HFFc6 (cell line): ENCODE measurements at regions not wholly inside any gene's neighbourhood (a gene's known extent, or its start where the extent isn't known, plus 50 kb on each side); places are given as distances from the start of the nearest gene placed in this dataset.
A peak's percentile ranks its signal among the peaks of the same experiment; 100 is the strongest.
"Not testable (repeated sequence)": the region's sequence is repeated elsewhere in the genome, so short reads cannot be mapped to it uniquely, and the experiment has no call there.

Experiments used
- DNase-seq: peaks from one replicate; pipeline ENCODE4 v3.0.0-alpha.2; 2018
- H3K27ac Mint-ChIP-seq: 2 replicates; pipeline ENCODE4 v1.8.0; 2020; ENCODE audit warnings: mild to moderate bottlenecking, mixed read lengths
- H3K27me3 Mint-ChIP-seq: 2 replicates; pipeline ENCODE4 v1.8.0; 2021; ENCODE audit warnings: mild to moderate bottlenecking, moderate library complexity, mixed read lengths; ENCODE audit not compliant: insufficient read depth
- H3K36me3 Mint-ChIP-seq: 2 replicates; pipeline ENCODE4 v1.8.0; 2021; ENCODE audit warnings: low read depth, mixed read lengths
- H3K4me1 Mint-ChIP-seq: 2 replicates; pipeline ENCODE4 v1.8.0; 2020; ENCODE audit warnings: low read depth, mixed read lengths
- H3K4me3 Mint-ChIP-seq: 2 replicates; pipeline ENCODE4 v1.8.0; 2020; ENCODE audit warnings: mild to moderate bottlenecking, moderate library complexity, mixed read lengths
- H3K9me3 Mint-ChIP-seq: 2 replicates; pipeline ENCODE4 v1.8.0; 2020; ENCODE audit warnings: mild to moderate bottlenecking, mixed read lengths
- CTCF ChIP-seq: fragments of 200-600 bp; sonication (generic); IDR thresholded peaks from 2 replicates; pipeline ENCODE4 v1.5.0; 2021; ENCODE audit warnings: antibody characterized with exemption, mild to moderate bottlenecking

- H3K36me3 Mint-ChIP-seq, DNase-seq, H3K9me3 Mint-ChIP-seq, H3K4me3 Mint-ChIP-seq, H3K4me1 Mint-ChIP-seq, H3K27ac Mint-ChIP-seq: not testable (repeated sequence)
- H3K27me3 Mint-ChIP-seq = peaks cover 13% of the 10 kb centered on the region
Observed at GRCh38 chr4:3623809-3624329, 91.6 kb upstream of the LRPAP1 start.

DNA sequence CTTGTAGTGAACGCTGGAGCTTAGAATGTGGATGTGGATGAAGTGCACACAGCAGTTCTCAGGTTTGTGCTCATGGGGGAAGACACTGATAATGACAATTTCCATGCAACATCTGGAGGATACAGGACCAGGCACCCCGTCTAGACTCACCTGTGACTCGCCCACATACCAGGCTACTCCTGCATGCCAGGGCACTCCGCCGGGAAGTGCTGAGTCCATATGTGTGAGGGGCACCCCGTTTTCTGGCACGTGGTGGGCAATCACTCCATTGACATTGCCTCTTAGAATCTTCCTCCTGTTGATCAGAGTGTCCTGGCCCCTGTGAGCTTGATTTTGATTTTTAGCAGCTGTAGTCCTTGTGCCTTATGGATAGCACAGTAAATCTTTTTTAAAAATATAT is 90.9 kb upstream of the LRPAP1 start:
- Mint-ChIP-seq H3K9me3 (no peaks in the 10 kb centered on the region), H3K4me3 (no peak overlapping the region), H3K27me3 (peaks cover 16% of the 10 kb centered on the region), H3K36me3 (no peaks in the 10 kb centered on the region), H3K27ac (no peak overlapping the region), H3K4me1 (no peaks in the 10 kb centered on the region; the same call in 1 of the 2 replicates)
- no peak for DNase-seq
- no peak for TF ChIP-seq CTCF

GRCh38 chr4:3620365-3620764 is 88.1 kb upstream of the LRPAP1 start:
- not testable (repeated sequence) for H3K36me3 Mint-ChIP-seq, H3K9me3 Mint-ChIP-seq, H3K27ac Mint-ChIP-seq, DNase-seq, H3K4me1 Mint-ChIP-seq
- Mint-ChIP-seq H3K4me3 (peak overlapping the region; percentile 69), H3K27me3 (peaks cover 15% of the 10 kb centered on the region)

GRCh38 chr4:3619698-3620097 is 87.5 kb upstream of the LRPAP1 start:
- Mint-ChIP-seq H3K27me3 (peaks cover 21% of the 10 kb centered on the region), H3K4me3 (peak overlapping the region; percentile 69)
- H3K27ac Mint-ChIP-seq, H3K36me3 Mint-ChIP-seq, H3K9me3 Mint-ChIP-seq, DNase-seq, H3K4me1 Mint-ChIP-seq: not testable (repeated sequence)

GRCh38 chr4:3618341-3618740 is 86.1 kb upstream of the LRPAP1 start:
- Mint-ChIP-seq H3K27me3 (peaks cover 21% of the 10 kb centered on the region), H3K9me3 (peaks cover 17% of the 10 kb centered on the region)
- H3K27ac Mint-ChIP-seq, DNase-seq, H3K4me3 Mint-ChIP-seq, H3K36me3 Mint-ChIP-seq, H3K4me1 Mint-ChIP-seq: not testable (repeated sequence)

- Mint-ChIP-seq H3K4me1 (no peaks in the 10 kb centered on the region; the same call in 1 of the 2 replicates), H3K27me3 (peaks cover 19% of the 10 kb centered on the region), H3K4me3 (no peak overlapping the region), H3K36me3 (peaks cover 5% of the 10 kb centered on the region; the same call in 1 of the 2 replicates), H3K27ac (no peak overlapping the region), H3K9me3 (peaks cover 31% of the 10 kb centered on the region)
- no peak for DNase-seq
- TF ChIP-seq CTCF = no peak
Observed at GRCh38 chr4:3615386-3616286, 83.4 kb upstream of the LRPAP1 start.

DNA sequence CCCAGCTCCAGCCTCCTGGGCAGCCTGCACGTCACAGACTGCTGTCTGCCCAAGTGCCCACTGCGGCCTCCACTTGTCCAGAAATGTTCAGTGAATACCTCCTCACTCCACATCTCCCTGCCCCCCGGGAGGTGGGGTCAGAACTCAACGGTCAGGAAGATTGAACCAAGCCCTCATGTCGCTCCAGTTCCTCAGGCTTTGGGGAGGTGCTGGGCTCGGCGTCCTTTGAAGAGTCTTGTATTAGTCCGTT is 82.4 kb upstream of the LRPAP1 start:
- no peak for DNase-seq
- Mint-ChIP-seq H3K4me1 (no peaks in the 10 kb centered on the region), H3K4me3 (no peak overlapping the region), H3K36me3 (peaks cover 5% of the 10 kb centered on the region; the same call in 1 of the 2 replicates), H3K27me3 (peaks cover 19% of the 10 kb centered on the region), H3K9me3 (peaks cover 36% of the 10 kb centered on the region), H3K27ac (no peak overlapping the region)
- TF ChIP-seq CTCF = no peak
